NCI-H1436 treated with DMSO at 0.1 percent for 48 hours (cell line): ENCODE measurements at regions not wholly inside any gene's neighbourhood (a gene's known extent, or its start where the extent isn't known, plus 50 kb on each side); places are given as distances from the start of the nearest gene placed in this dataset.
"Not testable (repeated sequence)": the region's sequence is repeated elsewhere in the genome, so short reads cannot be mapped to it uniquely, and the experiment has no call there.

Source experiments
- DNase-seq: peaks from one replicate; lab custom pipeline; 2025; lab: John Stamatoyannopoulos, UW

DNA sequence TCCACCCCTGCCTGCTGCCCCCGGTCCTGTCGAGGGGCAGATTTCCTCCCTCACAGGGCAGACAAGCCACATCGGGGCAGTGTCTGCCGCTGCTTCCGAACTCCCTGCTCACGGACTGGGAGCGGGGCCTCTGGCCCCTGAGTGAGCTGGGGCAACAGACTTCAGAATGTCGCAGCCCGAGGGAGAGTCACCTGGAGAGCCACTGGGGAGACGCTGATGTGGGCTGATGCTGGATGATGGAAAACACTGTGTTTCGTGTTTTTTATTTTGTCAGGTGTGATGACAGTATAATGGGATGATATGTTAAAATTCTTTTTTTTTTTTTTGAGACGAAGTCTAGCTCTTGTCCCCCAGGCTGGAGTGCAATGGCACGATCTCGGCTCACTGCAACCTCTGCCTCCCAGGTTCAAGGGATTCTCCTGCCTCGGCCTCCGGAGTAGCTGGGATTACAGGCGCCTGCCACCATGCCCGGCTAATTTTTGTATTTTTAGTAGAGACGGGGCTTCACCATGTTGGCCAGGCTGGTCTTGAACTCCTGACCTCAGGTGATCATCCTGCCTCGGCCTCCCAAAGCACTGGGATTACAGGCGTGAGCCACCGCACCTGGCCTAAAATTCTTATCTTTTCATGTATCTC lies 52.1 kb upstream of the SEPTIN5 start:
- not testable (repeated sequence) for DNase-seq

DNA sequence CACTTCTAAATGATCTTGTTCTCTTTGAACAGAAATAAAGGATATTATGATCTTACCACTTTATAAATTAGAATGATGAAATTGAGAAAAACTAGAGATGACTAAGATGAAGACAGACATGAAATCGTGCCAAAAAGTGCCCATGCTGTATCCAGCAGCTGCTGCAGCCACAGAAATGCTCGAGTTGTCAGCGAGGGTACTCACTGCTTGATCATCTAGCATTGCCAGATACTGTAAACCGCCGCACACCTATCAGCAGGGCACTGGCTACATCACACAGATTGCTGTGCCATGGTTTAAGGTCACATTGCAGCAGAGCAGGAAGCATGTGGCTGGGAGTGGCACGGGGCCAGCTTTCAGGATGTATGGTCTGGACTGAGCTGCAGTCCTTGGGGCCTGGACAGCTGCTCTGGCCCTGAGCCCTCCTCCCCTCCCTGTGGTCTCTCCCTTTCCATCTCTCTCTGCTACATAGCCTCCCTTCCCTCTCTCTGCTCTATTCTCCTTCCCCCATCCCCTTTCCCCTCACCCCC lies 51.0 kb upstream of the SEPTIN5 start:
- DNase-seq, result no peak

DNA sequence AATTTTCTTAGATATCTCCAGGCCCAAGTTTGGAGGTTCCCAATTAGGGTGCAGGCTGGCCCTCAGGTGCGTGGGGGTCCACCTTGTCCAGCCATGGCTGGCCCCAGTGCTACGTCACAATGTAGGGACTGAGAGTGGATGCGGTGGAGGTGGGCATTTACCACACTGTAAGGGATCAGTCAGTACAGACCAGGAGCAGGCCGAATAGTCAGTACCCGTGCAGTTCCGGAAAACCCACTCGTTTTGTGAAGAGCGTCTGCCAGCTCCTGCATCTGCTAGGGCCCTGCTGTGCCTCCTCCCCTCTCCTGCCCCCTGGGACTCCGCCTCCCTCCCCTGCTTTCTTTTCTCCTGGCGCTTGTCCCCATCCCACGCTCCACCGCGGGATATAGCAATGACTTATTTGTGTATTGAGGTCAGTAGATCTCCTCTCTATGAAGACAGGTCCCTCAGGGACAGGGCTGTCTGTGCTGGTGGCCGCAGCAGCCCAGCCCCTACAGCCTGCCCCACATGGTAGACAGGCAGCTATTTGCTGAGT lies 50.4 kb upstream of the SEPTIN5 start:
- DNase-seq, result no peak

DNA sequence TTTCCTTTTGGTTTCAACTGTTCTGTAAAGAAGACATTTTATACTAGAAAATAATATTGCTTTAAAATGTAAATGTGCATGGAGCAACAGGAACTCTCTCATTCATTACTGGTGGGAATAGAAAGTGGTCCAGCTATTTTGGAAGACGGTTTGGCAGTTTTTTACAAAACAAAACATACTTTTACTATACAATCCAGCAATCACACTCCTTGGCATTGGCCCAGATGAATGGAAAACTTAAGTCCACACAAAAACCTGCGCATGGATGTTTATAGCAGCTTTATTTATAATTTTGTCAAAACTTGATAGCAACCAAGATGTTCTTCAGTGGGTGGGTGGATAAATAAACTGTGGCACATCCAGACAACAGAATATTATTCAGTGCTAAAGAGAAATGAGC lies 49.9 kb upstream of the SEPTIN5 start:
- DNase-seq, result no peak
